AG10803 (cell line): ENCODE measurements at regions not wholly inside any gene's neighbourhood (a gene's known extent, or its start where the extent isn't known, plus 50 kb on each side); places are given as distances from the start of the nearest gene placed in this dataset.

Experiments
- DNase-seq: peaks from one replicate; pipeline ENCODE4 v3.0.0; 2010; ENCODE audit warnings: low read depth
- H3K4me3 ChIP-seq: 2 replicates; pipeline ENCODE4 v1.5.1; 2011; ENCODE audit warnings: mild to moderate bottlenecking, low read length, control low read depth
- CTCF ChIP-seq: conservative IDR thresholded peaks from 2 replicates; pipeline ENCODE4 v1.5.1; 2011; ENCODE audit warnings: mild to moderate bottlenecking, low read length, control low read depth, inconsistent platforms

GRCh38 chr6:80535914-80536565 is 429.6 kb downstream of the BCKDHB start:
- H3K4me3 ChIP-seq, result no peak overlapping the region
- peak; percentile 51 for DNase-seq
- no peak for TF ChIP-seq CTCF

- no peak for TF ChIP-seq CTCF
- peak; percentile 61 for DNase-seq
- H3K4me3 ChIP-seq, result no peak overlapping the region
Observed at GRCh38 chr6:80531681-80532619, 425.5 kb downstream of the BCKDHB start.

- DNase-seq, result peak; percentile 53
- TF ChIP-seq CTCF, result no peak
- no peak overlapping the region for H3K4me3 ChIP-seq
Observed at GRCh38 chr6:80530103-80530502, 423.6 kb downstream of the BCKDHB start.

- TF ChIP-seq CTCF, result 0 out of 2 replicates have a peak, but pooled peaks have one; percentile 17
- DNase-seq, result no peak
- H3K4me3 ChIP-seq, result no peak overlapping the region
Observed at GRCh38 chr6:80528115-80528514, 421.6 kb downstream of the BCKDHB start.

- no peak overlapping the region for H3K4me3 ChIP-seq
- no peak for TF ChIP-seq CTCF
- DNase-seq, result no peak
Observed at GRCh38 chr6:80527552-80528052, 421.1 kb downstream of the BCKDHB start.

GRCh38 chr6:80523531-80523997 is 417.1 kb downstream of the BCKDHB start:
- H3K4me3 ChIP-seq, result no peak overlapping the region
- no peak for TF ChIP-seq CTCF
- DNase-seq, result no peak
